ENCODE measurements at regions not wholly inside any gene's neighbourhood (a gene's known extent, or its start where the extent isn't known, plus 50 kb on each side); places are given as distances from the start of the nearest gene placed in this dataset.

- Histone ChIP-seq H3K36me3 (no peaks in the 10 kb centered on the region), H3K4me3 (no peak overlapping the region), H3K4me1 (ENCODE audit: low read depth) (no peaks in the 10 kb centered on the region), H3K9me3 (ENCODE audit: low read depth) (no peaks in the 10 kb centered on the region), H3K27me3 (no peaks in the 10 kb centered on the region), H3K27ac (no peak overlapping the region)
- no peak for DNase-seq (ENCODE audit: low read depth in 1 of 2, low spot score in 1 of 2)
- TF ChIP-seq, protein P1, sequence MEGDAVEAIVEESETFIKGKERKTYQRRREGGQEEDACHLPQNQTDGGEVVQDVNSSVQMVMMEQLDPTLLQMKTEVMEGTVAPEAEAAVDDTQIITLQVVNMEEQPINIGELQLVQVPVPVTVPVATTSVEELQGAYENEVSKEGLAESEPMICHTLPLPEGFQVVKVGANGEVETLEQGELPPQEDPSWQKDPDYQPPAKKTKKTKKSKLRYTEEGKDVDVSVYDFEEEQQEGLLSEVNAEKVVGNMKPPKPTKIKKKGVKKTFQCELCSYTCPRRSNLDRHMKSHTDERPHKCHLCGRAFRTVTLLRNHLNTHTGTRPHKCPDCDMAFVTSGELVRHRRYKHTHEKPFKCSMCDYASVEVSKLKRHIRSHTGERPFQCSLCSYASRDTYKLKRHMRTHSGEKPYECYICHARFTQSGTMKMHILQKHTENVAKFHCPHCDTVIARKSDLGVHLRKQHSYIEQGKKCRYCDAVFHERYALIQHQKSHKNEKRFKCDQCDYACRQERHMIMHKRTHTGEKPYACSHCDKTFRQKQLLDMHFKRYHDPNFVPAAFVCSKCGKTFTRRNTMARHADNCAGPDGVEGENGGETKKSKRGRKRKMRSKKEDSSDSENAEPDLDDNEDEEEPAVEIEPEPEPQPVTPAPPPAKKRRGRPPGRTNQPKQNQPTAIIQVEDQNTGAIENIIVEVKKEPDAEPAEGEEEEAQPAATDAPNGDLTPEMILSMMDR (IDR thresholded peaks at IDR 0.05; ENCODE audit: low read depth, low read length): no peak
Measured at GRCh38 chr9:99472916-99473245, 250.8 kb downstream of the SEC61B start.

- TF ChIP-seq, protein P1 (IDR thresholded peaks at IDR 0.05; ENCODE audit: low read depth, low read length): no peak
- Histone ChIP-seq H3K4me3 (no peak overlapping the region), H3K9me3 (ENCODE audit: low read depth) (no peaks in the 10 kb centered on the region), H3K4me1 (ENCODE audit: low read depth) (no peaks in the 10 kb centered on the region), H3K27me3 (no peaks in the 10 kb centered on the region), H3K36me3 (no peaks in the 10 kb centered on the region), H3K27ac (no peak overlapping the region)
- no peak for DNase-seq (ENCODE audit: low read depth in 1 of 2, low spot score in 1 of 2)
Measured at GRCh38 chr9:99474186-99474585, 252.1 kb downstream of the SEC61B start.

- TF ChIP-seq, protein P1 (IDR thresholded peaks at IDR 0.05; ENCODE audit: low read depth, low read length): no peak
- DNase-seq (ENCODE audit: low read depth in 1 of 2, low spot score in 1 of 2): no peak
- no peaks in the 10 kb centered on the region for H3K27me3 ChIP-seq
Measured at GRCh38 chr9:99475401-99476065, 253.5 kb downstream of the SEC61B start.

DNA sequence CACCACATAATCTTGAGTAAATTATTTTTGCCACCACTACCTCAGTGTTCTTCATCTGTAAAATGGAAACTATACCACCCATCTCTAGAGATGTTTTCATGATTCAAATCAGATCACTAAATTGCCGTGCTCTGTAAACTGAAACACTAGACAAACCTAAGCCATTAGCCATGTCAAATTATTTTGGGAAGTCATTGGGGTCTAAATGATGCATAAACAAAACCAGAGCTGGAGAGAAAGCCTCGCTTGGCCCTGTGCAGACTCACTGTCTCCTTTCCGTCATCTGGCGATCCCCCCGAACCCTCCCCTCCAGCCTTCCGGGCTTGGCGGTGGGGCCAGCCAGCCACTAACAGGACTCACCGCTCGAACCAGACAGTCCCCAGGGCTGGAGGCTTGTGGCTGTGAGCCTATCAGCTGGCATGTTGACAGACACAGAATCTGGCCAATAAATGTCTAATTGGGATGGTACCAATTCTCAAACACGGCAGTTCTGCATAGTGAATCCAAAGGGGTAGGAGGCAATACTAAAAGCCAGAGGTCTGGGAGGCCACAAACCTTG lies 256.5 kb downstream of the SEC61B start:
- TF ChIP-seq, protein P1 (IDR thresholded peaks at IDR 0.05; ENCODE audit: low read depth, low read length): no peak

More at GRCh38 chr9:99475401-99476065, 253.5 kb downstream of the SEC61B start:
- Histone ChIP-seq H3K9me3 (ENCODE audit: low read depth) (no peaks in the 10 kb centered on the region), H3K27ac (no peak overlapping the region), H3K36me3 (no peaks in the 10 kb centered on the region), H3K4me1 (ENCODE audit: low read depth) (no peaks in the 10 kb centered on the region), H3K4me3 (no peak overlapping the region)

DNA sequence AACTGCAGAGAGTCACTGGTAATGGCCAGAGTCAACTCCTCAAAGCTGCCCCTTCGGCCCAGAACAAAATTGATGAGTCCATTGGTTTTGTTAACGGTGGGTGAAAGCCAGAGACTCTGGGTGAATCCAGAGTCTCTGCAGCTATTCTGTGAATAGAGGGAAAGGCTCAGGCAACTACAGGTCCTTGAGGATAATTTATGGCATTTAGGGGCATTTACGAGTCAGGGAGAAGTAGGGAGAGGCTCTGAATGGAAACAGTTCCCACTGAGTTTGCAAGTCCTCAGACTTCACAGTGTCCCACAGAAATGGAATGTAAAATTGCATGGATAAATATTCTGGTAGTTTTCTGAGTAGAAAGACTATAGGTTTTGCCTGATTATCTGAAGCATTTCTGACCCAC lies 257.8 kb downstream of the SEC61B start:
- TF ChIP-seq, protein P1 (IDR thresholded peaks at IDR 0.05; ENCODE audit: low read depth, low read length): no peak
- Histone ChIP-seq H3K9me3 (ENCODE audit: low read depth) (no peaks in the 10 kb centered on the region), H3K27me3 (no peaks in the 10 kb centered on the region), H3K36me3 (no peaks in the 10 kb centered on the region), H3K4me3 (no peak overlapping the region), H3K27ac (no peak overlapping the region), H3K4me1 (ENCODE audit: low read depth) (no peaks in the 10 kb centered on the region)
- DNase-seq (ENCODE audit: low read depth in 1 of 2, low spot score in 1 of 2): no peak

More for the DNA sequence above, 256.5 kb downstream of the SEC61B start:
- H3K27me3 ChIP-seq: no peaks in the 10 kb centered on the region
- no peaks in the 10 kb centered on the region for H3K36me3 ChIP-seq
- H3K4me1 ChIP-seq (ENCODE audit: low read depth): no peaks in the 10 kb centered on the region
- no peak overlapping the region for H3K4me3 ChIP-seq
- H3K9me3 ChIP-seq (ENCODE audit: low read depth): no peaks in the 10 kb centered on the region
- no peak overlapping the region for H3K27ac ChIP-seq
- peak in 1 of 2 donors; percentile 8 for DNase-seq (ENCODE audit: low read depth in 1 of 2, low spot score in 1 of 2)
